HG03039 (cell line): ENCODE measurements at regions not wholly inside any gene's neighbourhood (a gene's known extent, or its start where the extent isn't known, plus 50 kb on each side); places are given as distances from the start of the nearest gene placed in this dataset.

Source experiments
- ATAC-seq: cut with Tn5 transposase; IDR thresholded peaks from one replicate; pipeline ENCODE4 v1.9.1; 2021; ENCODE audit warnings: mild to moderate bottlenecking, moderate library complexity; ENCODE audit not compliant: unreplicated experiment

- no peak for ATAC-seq
Observed at GRCh38 chr15:69624155-69624520, 171.5 kb downstream of the RPLP1 start.

- ATAC-seq = no peak
Observed at GRCh38 chr15:69624816-69625215, 172.2 kb downstream of the RPLP1 start.

GRCh38 chr15:69625328-69625727, 172.7 kb downstream of the RPLP1 start:
- no peak for ATAC-seq

GRCh38 chr15:69626095-69627066, 173.8 kb downstream of the RPLP1 start:
- no peak for ATAC-seq

GRCh38 chr15:69627548-69628158, 175.0 kb downstream of the RPLP1 start:
- ATAC-seq = no peak

GRCh38 chr15:69628256-69629093, 175.9 kb downstream of the RPLP1 start:
- ATAC-seq = no peak

- no peak for ATAC-seq
Observed at GRCh38 chr15:69629631-69630161, 177.1 kb downstream of the RPLP1 start.

- no peak for ATAC-seq
Observed at GRCh38 chr15:69631005-69631404, 178.4 kb downstream of the RPLP1 start.

GRCh38 chr15:69631978-69632377, 179.4 kb downstream of the RPLP1 start:
- ATAC-seq = no peak

- ATAC-seq = no peak
Observed at GRCh38 chr15:69634860-69635259, 182.2 kb downstream of the RPLP1 start.

- ATAC-seq = no peak
Observed at GRCh38 chr15:69636169-69636915, 183.7 kb downstream of the RPLP1 start.

- no peak for ATAC-seq
Observed at GRCh38 chr15:69637818-69638217, 185.2 kb downstream of the RPLP1 start.

- ATAC-seq = no peak
Observed at GRCh38 chr15:69643476-69643875, 190.9 kb downstream of the RPLP1 start.

GRCh38 chr15:69643971-69644370, 191.4 kb downstream of the RPLP1 start:
- no peak for ATAC-seq

- ATAC-seq = no peak
Observed at GRCh38 chr15:69644876-69645275, 192.3 kb downstream of the RPLP1 start.

GRCh38 chr15:69647142-69647513, 194.5 kb downstream of the RPLP1 start:
- ATAC-seq = no peak

- ATAC-seq = no peak
Observed at GRCh38 chr15:69648212-69648611, 195.6 kb downstream of the RPLP1 start.

GRCh38 chr15:69648775-69649735, 196.4 kb downstream of the RPLP1 start:
- no peak for ATAC-seq

GRCh38 chr15:69652293-69652692, 199.7 kb downstream of the RPLP1 start:
- no peak for ATAC-seq
